H9 (cell line): ENCODE measurements at regions not wholly inside any gene's neighbourhood (a gene's known extent, or its start where the extent isn't known, plus 50 kb on each side); places are given as distances from the start of the nearest gene placed in this dataset.

ENCODE experiments used
- DNase-seq: peaks from one replicate; pipeline ENCODE4 v3.0.0-alpha.2; 2017
- H2AFZ ChIP-seq: one replicate; pipeline ENCODE4 v1.6.1; 2013; ENCODE audit warnings: mild to moderate bottlenecking, low read length, control low read depth, moderate library complexity
- H2AK5ac ChIP-seq: 2 replicates; pipeline ENCODE4 v1.6.1; 2013; ENCODE audit warnings: low read length, control low read depth, mixed read lengths; ENCODE audit not compliant: insufficient read length
- H2BK120ac ChIP-seq: one replicate; pipeline ENCODE4 v1.6.1; 2013; ENCODE audit warnings: low read depth, mild to moderate bottlenecking, low read length, control low read depth, inconsistent platforms; ENCODE audit not compliant: poor library complexity, severe bottlenecking
- H2BK12ac ChIP-seq: 2 replicates; pipeline ENCODE4 v1.6.1; 2013; ENCODE audit warnings: low read length, control low read depth, mixed read lengths, low read depth; ENCODE audit not compliant: insufficient read length
- H2BK15ac ChIP-seq: 2 replicates; pipeline ENCODE4 v1.6.1; 2013; ENCODE audit warnings: low read depth, low read length, control low read depth
- H2BK20ac ChIP-seq: one replicate; pipeline ENCODE4 v1.6.1; 2013; ENCODE audit warnings: low read depth, mild to moderate bottlenecking, low read length, control low read depth, inconsistent platforms; ENCODE audit not compliant: poor library complexity, severe bottlenecking
- H2BK5ac ChIP-seq: 2 replicates; pipeline ENCODE4 v1.6.1; 2013; ENCODE audit warnings: low read length, control low read depth, mixed read lengths; ENCODE audit not compliant: insufficient read length
- H3K14ac ChIP-seq: 2 replicates; pipeline ENCODE4 v1.6.1; 2013; ENCODE audit warnings: low read length, control low read depth; ENCODE audit not compliant: insufficient read depth
- H3K18ac ChIP-seq: 2 replicates; pipeline ENCODE4 v1.6.1; 2013; ENCODE audit warnings: low read depth, mild to moderate bottlenecking, mixed read lengths, low read length, control low read depth; ENCODE audit not compliant: insufficient read length
- H3K23ac ChIP-seq: 2 replicates; pipeline ENCODE4 v1.6.1; 2013; ENCODE audit warnings: low read length, control low read depth, mixed read lengths, low read depth; ENCODE audit not compliant: insufficient read length
- H3K23me2 ChIP-seq: 2 replicates; pipeline ENCODE4 v1.6.1; 2013; ENCODE audit warnings: low read depth, mild to moderate bottlenecking, mixed read lengths, low read length, control low read depth; ENCODE audit not compliant: insufficient read length, poor library complexity, severe bottlenecking
- H3K27ac ChIP-seq: 2 replicates; pipeline ENCODE4 v1.5.1; 2013; ENCODE audit warnings: low read length, control low read depth, mixed read lengths, low read depth; ENCODE audit not compliant: insufficient read length
- H3K27me3 ChIP-seq: 2 replicates; pipeline ENCODE4 v1.6.1; 2013; ENCODE audit warnings: low read length, control low read depth, inconsistent platforms; ENCODE audit not compliant: insufficient read depth
- H3K4ac ChIP-seq: 2 replicates; pipeline ENCODE4 v1.6.1; 2013; ENCODE audit warnings: low read depth, mild to moderate bottlenecking, control low read depth, inconsistent platforms, low read length, moderate library complexity
- H3K4me1 ChIP-seq: 2 replicates; pipeline ENCODE4 v1.6.1; 2013; ENCODE audit warnings: low read length, control low read depth, inconsistent platforms; ENCODE audit not compliant: insufficient read depth
- H3K4me2 ChIP-seq: 2 replicates; pipeline ENCODE4 v1.6.1; 2013; ENCODE audit warnings: low read length, control low read depth, mixed read lengths; ENCODE audit not compliant: insufficient read length, insufficient read depth
- H3K56ac ChIP-seq: 2 replicates; pipeline ENCODE4 v1.6.1; 2013; ENCODE audit warnings: low read depth, mild to moderate bottlenecking, mixed read lengths, low read length, control low read depth; ENCODE audit not compliant: insufficient read length
- H3K79me1 ChIP-seq: 2 replicates; pipeline ENCODE4 v1.6.1; 2013; ENCODE audit warnings: low read depth, mild to moderate bottlenecking, moderate library complexity, low read length, control low read depth, inconsistent platforms; ENCODE audit not compliant: insufficient read depth, poor library complexity, severe bottlenecking
- H3K79me2 ChIP-seq: 2 replicates; pipeline ENCODE4 v1.6.1; 2013; ENCODE audit warnings: low read length, control low read depth, inconsistent platforms; ENCODE audit not compliant: insufficient read depth
- H3K9ac ChIP-seq: 2 replicates; pipeline ENCODE4 v1.6.1; 2013; ENCODE audit warnings: low read length, control low read depth, mixed read lengths; ENCODE audit not compliant: insufficient read length; ENCODE audit errors: extremely low read depth
- H3K9me3 ChIP-seq: one replicate; pipeline ENCODE4 v1.6.1; 2013; ENCODE audit warnings: low read depth, low read length, inconsistent platforms; ENCODE audit not compliant: control insufficient read depth
- H3T11ph ChIP-seq: one replicate; pipeline ENCODE4 v1.6.1; 2013; ENCODE audit warnings: mild to moderate bottlenecking, low read length, control low read depth, inconsistent platforms
- H4K20me1 ChIP-seq: one replicate; pipeline ENCODE4 v1.6.1; 2013; ENCODE audit not compliant: control insufficient read depth, insufficient read length, insufficient read depth
- H4K5ac ChIP-seq: 2 replicates; pipeline ENCODE4 v1.6.1; 2013; ENCODE audit warnings: low read depth, mild to moderate bottlenecking, mixed read lengths, low read length, control low read depth; ENCODE audit not compliant: insufficient read length
- H4K8ac ChIP-seq: replicated peaks from 2 replicates; pipeline ENCODE4 v1.6.1; 2013; ENCODE audit warnings: low read length, control low read depth, mixed read lengths, low read depth; ENCODE audit not compliant: insufficient read length
- H4K91ac ChIP-seq: 2 replicates; pipeline ENCODE4 v1.6.1; 2013; ENCODE audit warnings: low read depth, mild to moderate bottlenecking, moderate library complexity, mixed read lengths, low read length, control low read depth; ENCODE audit not compliant: insufficient read length
- H3K27ac Mint-ChIP-seq, 3 experiments: 2 replicates in 2 of 3; 3 replicates in 1 of 3; pipeline ENCODE4 v1.8.0; 2020 to 2021; ENCODE audit warnings: mixed read lengths in 3 of 3, mild to moderate bottlenecking in 1 of 3, moderate library complexity in 1 of 3
- H3K27me3 Mint-ChIP-seq: 2 replicates; pipeline ENCODE4 v1.8.0; 2021; ENCODE audit warnings: low read depth, mild to moderate bottlenecking, moderate library complexity, mixed read lengths
- H3K36me3 Mint-ChIP-seq, 3 experiments: 2 replicates in 2 of 3; 3 replicates in 1 of 3; pipeline ENCODE4 v1.8.0; 2020 to 2021; ENCODE audit warnings: low read depth in 3 of 3, mixed read lengths in 3 of 3; ENCODE audit not compliant: insufficient read depth in 1 of 3
- H3K4me1 Mint-ChIP-seq, 2 experiments: 2 replicates each; pipeline ENCODE4 v1.8.0; 2020; ENCODE audit warnings: mixed read lengths in 2 of 2
- H3K4me3 Mint-ChIP-seq, 2 experiments: 2 replicates in 1 of 2; 3 replicates in 1 of 2; pipeline ENCODE4 v1.8.0; 2020 to 2021; ENCODE audit warnings: mild to moderate bottlenecking in 2 of 2, mixed read lengths in 2 of 2, moderate library complexity in 1 of 2
- H3K9me3 Mint-ChIP-seq, 2 experiments: 2 replicates in 1 of 2; 3 replicates in 1 of 2; pipeline ENCODE4 v1.8.0; 2020; ENCODE audit warnings: mild to moderate bottlenecking in 2 of 2, mixed read lengths in 2 of 2, moderate library complexity in 1 of 2
- TF ChIP-seq, protein P1 (sequence below): fragments of 200-600 bp; sonication (generic); conservative IDR thresholded peaks from 3 replicates; pipeline ENCODE4 v1.8.0; 2021; ENCODE audit warnings: antibody characterized with exemption, mild to moderate bottlenecking

DNA sequence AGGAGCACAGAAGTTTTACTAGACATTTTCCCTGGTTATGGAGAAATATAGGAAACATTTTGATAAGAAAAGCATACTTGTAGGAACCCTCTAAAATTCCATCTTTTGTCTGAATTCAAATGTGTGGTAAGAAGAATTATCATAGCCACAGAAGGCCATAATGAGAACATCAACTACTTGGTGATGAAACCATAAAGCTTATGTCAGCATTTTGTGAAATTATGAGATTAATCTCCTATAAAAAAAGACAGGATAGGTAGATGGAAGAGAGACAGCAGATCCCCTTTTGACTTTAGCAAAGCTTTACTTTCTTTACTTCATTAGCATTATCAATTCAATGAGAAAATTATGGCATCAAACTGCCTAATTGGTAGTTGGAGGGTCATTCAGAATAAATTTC is 697.0 kb downstream of the IGSF11 start:
- H2BK12ac ChIP-seq = no peak overlapping the region
- no peaks in the 10 kb centered on the region for H3K9me3 ChIP-seq
- H3K79me2 ChIP-seq = no peaks in the 10 kb centered on the region
- Mint-ChIP-seq H3K27ac (no peak overlapping the region), H3K36me3 (peaks cover 5 to 20% (median 15%) of the 10 kb centered on the region in 3 experiments; a peak in 6 of 7 replicates), H3K27me3 (peaks cover 2% of the 10 kb centered on the region; the same call in 1 of the 2 replicates), H3K9me3 (peaks cover 24 to 26% of the 10 kb centered on the region in 2 experiments), H3K4me3 (no peak overlapping the region), H3K4me1 (peaks cover 0 to 4% of the 10 kb centered on the region in 2 experiments; a peak in 2 of 4 replicates)
- no peaks in the 10 kb centered on the region for H3K4me1 ChIP-seq
- H3K27ac ChIP-seq = no peak overlapping the region
- no peak overlapping the region for H2AFZ ChIP-seq
- no peak overlapping the region for H2BK5ac ChIP-seq
- no peak overlapping the region for H3K4ac ChIP-seq
- H3K14ac ChIP-seq = no peak overlapping the region
- H3K23ac ChIP-seq = no peak overlapping the region
- H4K8ac ChIP-seq = no peak overlapping the region
- H4K5ac ChIP-seq = no peak overlapping the region
- no peak overlapping the region for H2BK120ac ChIP-seq
- TF ChIP-seq, protein P1, sequence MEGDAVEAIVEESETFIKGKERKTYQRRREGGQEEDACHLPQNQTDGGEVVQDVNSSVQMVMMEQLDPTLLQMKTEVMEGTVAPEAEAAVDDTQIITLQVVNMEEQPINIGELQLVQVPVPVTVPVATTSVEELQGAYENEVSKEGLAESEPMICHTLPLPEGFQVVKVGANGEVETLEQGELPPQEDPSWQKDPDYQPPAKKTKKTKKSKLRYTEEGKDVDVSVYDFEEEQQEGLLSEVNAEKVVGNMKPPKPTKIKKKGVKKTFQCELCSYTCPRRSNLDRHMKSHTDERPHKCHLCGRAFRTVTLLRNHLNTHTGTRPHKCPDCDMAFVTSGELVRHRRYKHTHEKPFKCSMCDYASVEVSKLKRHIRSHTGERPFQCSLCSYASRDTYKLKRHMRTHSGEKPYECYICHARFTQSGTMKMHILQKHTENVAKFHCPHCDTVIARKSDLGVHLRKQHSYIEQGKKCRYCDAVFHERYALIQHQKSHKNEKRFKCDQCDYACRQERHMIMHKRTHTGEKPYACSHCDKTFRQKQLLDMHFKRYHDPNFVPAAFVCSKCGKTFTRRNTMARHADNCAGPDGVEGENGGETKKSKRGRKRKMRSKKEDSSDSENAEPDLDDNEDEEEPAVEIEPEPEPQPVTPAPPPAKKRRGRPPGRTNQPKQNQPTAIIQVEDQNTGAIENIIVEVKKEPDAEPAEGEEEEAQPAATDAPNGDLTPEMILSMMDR = no peak
- no peak for DNase-seq
- no peak overlapping the region for H2BK20ac ChIP-seq
- no peak overlapping the region for H3K18ac ChIP-seq
- H3K9ac ChIP-seq = no peak overlapping the region
- no peaks in the 10 kb centered on the region for H3K27me3 ChIP-seq
- no peak overlapping the region for H3T11ph ChIP-seq
- no peaks in the 10 kb centered on the region for H3K79me1 ChIP-seq
- no peak overlapping the region for H4K91ac ChIP-seq
- H3K23me2 ChIP-seq = no peaks in the 10 kb centered on the region
- H2AK5ac ChIP-seq = no peak overlapping the region
- H2BK15ac ChIP-seq = no peak overlapping the region
- no peak overlapping the region for H3K56ac ChIP-seq
- no peak overlapping the region for H3K4me2 ChIP-seq
- no peaks in the 10 kb centered on the region for H4K20me1 ChIP-seq
